Hippocampal formation (tissue), 2 donors: ENCODE measurements at regions not wholly inside any gene's neighbourhood (a gene's known extent, or its start where the extent isn't known, plus 50 kb on each side); places are given as distances from the start of the nearest gene placed in this dataset.
"Not testable (repeated sequence)": the region's sequence is repeated elsewhere in the genome, so short reads cannot be mapped to it uniquely, and the experiment has no call there.

Experiments used
- DNase-seq, 2 donors: peaks; one replicate each; lab custom pipeline; 2025; lab: John Stamatoyannopoulos, UW

DNA sequence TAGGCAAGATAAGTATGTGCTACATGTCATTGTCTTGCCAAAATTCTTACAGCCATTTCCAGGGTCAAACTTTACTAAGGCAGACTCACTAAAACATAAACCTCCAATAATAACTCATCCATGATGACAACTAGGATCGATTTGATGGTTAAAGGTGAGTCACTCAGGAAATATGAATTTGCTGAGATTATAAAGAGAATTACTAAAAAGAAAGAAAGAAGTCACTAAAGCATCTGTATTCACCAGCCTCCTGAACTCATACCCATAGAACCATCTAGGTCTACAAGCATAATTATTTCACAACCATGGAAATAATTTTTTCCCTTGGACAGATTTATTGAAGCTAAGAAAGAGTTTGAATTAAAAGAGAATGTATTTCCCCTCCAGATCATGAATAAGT lies 258.6 kb downstream of the TLE1 start:
- no peak for DNase-seq

GRCh38 chr9:81427870-81428269 lies 261.5 kb downstream of the TLE1 start:
- DNase-seq = no peak

GRCh38 chr9:81424431-81424830 lies 264.9 kb downstream of the TLE1 start:
- DNase-seq = no peak

- no peak for DNase-seq
Observed at GRCh38 chr9:81423589-81424326, 265.6 kb downstream of the TLE1 start.

DNA sequence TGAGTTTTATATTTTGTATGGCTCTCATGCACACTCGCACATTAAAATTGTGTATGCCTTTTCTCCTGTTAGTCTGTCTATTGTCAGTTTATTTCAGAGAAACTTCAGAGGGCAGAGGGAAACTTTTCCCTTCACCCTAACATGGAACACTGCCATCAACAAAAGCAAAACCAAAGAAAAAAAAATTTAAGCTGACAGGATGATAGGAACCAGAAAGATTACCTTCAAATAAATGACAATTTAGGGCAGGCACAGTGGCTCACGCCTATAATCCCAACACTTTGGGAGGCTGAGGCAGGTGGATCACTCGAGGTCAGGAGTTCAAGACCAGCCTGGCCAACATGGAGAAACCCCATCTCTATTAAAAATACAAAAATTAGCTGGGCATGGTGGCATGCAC lies 268.3 kb downstream of the TLE1 start:
- not testable (repeated sequence) for DNase-seq

DNA sequence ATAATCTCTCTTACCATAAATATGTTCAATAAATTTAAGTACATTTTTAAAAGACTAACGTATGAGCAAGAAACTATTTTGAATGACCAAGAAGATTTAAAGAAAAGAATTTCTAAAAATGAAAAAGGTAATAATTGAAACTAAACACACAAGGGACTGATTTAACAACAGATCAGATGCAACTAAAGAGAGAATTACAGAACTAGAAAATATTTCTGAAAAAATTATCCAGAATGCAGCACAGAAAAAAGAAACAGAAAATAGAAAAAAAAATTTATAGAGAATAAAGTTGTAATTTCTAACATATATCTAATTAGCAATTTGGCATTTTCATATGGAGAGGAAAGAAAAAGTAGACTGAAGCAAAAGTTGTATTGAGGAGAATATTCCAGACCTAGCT lies 269.3 kb downstream of the TLE1 start:
- no peak for DNase-seq

DNA sequence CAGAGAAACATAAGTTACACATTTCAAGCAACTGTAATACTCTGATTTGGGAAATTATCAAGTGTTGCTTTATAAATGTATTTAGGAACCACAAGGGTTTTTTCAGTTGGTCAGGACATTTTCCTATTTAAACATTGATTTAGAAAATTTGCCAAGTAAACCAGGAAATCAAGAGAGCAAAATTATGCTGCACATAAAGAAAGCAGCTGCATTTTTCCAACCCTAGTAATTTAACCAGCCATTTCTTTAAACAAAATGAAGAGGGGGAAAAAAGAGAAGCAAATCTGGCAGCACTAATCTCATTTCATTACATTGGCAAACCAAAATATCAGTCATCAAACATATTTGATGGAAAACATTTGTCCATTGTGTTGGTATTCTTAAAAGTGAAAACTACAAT lies 271.4 kb downstream of the TLE1 start:
- DNase-seq = no peak

GRCh38 chr9:81417299-81417675 lies 272.1 kb downstream of the TLE1 start:
- DNase-seq = no peak

DNA sequence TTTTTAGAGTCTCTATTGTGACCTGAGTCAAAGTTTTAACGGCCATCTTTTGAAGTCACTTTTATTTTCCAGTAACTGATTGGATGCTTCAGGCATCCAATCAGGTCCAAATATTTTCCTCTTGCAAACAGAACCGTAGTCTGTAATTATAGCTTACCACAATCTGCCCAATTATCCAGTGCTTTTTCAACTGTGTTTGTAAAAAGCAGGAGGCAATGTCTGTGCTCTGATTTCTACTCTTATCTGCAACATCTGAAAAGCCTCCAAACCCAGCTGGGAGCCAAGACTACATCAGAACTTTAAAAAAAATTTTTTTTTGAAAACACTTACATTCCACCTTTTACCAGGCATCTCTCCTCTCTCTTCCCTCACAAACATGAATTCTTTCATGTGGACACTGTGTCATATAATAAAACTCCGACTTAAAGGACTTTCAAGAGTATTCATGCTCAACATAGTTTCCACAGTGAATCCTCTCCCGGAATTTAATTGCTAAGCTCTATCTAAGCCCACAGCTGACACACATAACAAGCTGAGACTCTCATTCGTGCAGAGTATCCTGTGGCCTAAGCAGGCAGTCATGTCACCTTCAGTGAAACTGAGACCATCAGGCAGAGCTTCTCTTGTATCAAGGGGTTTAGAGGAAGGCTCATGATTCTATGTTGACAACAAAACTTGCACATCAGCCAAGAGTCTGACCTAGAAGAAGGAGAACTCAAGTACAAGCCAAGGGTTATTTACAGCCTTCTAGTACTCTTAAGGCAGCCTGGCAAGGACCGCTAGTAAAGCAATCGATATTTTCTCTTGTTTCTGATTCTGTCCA lies 272.7 kb downstream of the TLE1 start:
- DNase-seq = no peak

DNA sequence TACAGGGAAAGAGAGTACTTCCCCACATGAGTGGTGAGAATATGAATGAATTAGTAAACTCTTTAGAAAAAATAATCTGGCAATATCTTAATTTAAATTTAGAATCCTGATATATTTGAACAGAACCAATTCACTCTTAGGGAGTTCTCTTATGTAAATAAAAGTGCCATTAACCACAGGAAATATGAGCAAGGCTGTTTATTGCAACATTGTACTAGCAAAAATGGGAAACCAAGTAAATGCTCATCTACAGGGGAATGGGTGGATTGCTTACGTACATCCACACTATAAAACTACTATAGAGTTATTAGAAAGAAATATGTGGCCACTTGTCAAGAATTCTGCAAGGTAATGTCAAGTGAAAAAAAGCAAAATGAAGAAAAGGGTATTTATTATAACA lies 274.5 kb downstream of the TLE1 start:
- no peak for DNase-seq

GRCh38 chr9:81411961-81412360 lies 277.4 kb downstream of the TLE1 start:
- DNase-seq = no peak

DNA sequence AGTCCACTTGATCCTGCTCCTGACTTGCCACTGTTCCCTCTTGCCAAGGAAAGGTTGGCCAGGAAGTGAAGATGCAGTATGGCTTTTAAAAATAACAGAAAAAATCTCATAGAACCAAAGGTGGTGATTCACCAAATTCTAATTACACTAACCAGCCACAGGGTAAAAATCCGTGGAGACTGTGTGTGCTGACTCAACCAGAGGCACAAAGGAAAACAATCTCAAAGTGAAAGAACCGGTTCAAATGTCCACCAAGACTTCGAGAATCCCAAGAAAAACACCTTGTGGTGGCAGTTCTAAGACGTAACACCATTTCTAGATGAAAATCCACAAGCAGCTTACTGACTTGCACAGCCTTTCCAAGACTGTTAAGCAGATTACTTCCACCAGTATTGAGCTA lies 279.1 kb downstream of the TLE1 start:
- no peak for DNase-seq

- no peak for DNase-seq
Observed at GRCh38 chr9:81408951-81409350, 280.4 kb downstream of the TLE1 start.

- no peak for DNase-seq
Observed at GRCh38 chr9:81404931-81405598, 284.3 kb downstream of the TLE1 start.

DNA sequence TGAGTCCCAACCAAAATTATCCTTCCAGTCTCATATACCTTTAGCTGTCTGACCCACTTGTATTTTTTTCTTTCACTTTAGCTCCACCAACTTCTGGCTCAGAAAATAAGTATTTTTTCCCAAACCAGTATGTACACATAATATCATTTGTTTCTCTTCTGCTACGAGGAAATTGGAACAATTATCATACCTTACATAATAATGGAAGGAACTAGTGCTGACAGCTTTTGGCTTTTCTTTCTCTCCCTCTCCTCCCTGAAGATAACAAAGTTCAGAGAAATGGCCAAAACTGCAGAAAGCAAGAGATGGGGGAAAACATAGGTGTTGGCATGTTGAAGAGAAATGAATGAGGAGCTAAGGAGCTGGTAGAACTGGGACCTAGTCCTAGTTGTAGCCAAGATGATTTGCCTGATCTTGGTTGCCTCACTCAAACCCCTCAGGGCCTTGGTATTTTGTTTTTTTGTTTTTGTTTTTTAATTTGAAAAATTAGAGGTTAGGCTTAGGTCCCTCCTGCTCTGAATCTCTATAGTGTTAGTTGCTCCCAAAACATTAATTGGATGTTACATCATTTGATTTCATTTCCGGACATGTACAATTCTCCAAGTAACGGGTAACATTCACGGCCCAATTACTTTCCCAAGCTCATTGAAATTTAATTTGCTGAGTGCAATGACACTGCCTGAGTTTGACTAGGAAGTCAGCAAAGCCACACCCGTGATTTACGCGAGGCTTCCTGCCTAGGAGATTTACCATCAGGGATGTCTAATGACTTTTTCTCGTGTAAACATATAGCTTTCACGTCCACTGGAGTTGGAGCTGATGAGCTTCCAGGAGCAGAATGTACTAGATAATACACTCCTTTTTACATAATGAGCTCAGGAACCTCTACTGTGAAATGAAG lies 291.6 kb downstream of the TLE1 start:
- no peak for DNase-seq

DNA sequence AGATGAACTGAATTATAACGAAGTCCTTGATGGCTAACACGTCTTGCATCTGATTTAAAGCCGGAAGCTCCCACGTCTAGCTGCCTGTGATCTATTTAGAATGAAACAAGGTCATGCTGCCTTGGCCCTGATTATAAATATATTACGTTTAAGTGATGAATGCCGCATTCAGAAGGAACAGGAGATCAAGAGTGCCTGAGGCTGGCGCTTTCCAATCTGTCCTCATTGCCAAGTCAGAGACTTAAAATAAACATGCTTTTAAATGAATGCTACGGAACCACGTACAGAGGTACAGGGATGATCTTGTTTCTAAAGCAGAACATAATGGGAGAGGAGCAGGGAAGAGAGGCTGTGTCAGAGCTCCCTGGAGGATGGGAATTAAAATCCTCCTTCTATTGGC lies 292.8 kb downstream of the TLE1 start:
- no peak for DNase-seq

DNA sequence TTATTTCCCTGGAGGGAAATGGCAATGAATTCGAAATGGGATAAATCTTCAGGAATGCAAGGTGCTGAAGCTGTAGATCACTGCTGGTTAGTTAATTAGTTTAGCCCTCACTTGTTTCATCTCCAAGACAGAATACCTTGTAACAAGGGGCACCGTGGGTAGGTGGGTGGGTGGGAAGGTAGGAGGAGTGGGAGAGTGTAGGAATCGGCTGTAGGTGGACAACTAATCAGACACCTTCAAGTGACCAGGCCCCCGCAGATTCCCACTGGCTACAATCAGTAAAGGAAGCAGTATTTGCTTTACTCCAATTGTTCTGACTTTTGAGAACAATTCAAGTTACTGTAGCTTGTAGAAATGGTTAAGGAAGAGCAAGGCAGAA lies 293.7 kb downstream of the TLE1 start:
- no peak for DNase-seq

- peak in 1 of 2 donors; percentile 16 for DNase-seq
Observed at GRCh38 chr9:81394881-81395675, 294.3 kb downstream of the TLE1 start.

GRCh38 chr9:81393985-81394811 lies 295.1 kb downstream of the TLE1 start:
- DNase-seq = no peak

- no peak for DNase-seq
Observed at GRCh38 chr9:81391457-81391825, 297.9 kb downstream of the TLE1 start.
